H1 (cell line): ENCODE measurements at regions not wholly inside any gene's neighbourhood (a gene's known extent, or its start where the extent isn't known, plus 50 kb on each side); places are given as distances from the start of the nearest gene placed in this dataset.

ENCODE experiments used
- CTCF ChIA-PET: fragments of 300-600 bp; sonication (Branson Sonifier 250); formaldehyde crosslinking; loops from one replicate; lab custom pipeline; 2021; ENCODE audit not compliant: partially characterized antibody; lab: Charles Lee
- POLR2A ChIA-PET: fragments of 300-600 bp; sonication (Branson Sonifier 250); formaldehyde crosslinking; loops from one replicate; lab custom pipeline; 2021; ENCODE audit warnings: inconsistent platforms; ENCODE audit not compliant: partially characterized antibody; lab: Charles Lee
- DNase-seq, 2 experiments: peaks; one replicate each; pipeline versions ENCODE4 v3.0.0 to v3.0.0-alpha.2; 2010 to 2022; ENCODE audit warnings: low spot score in 2 of 2, low read depth in 1 of 2, mixed read lengths in 1 of 2
- FAIRE-seq: peaks from 2 replicates; lab custom pipeline; 2011; peaks lifted over from hg19 to GRCh38; lab: Jason Lieb, UNC
- H2AFZ ChIP-seq: 2 replicates; pipeline ENCODE4 v1.8.1; 2012; ENCODE audit warnings: low read length, inconsistent platforms
- H2AK5ac ChIP-seq: 2 replicates; pipeline ENCODE4 v1.6.1; 2013; ENCODE audit warnings: low read depth, low read length
- H2BK120ac ChIP-seq: replicated peaks from 2 replicates; pipeline ENCODE3; 2013; ENCODE audit warnings: low read depth, low read length, inconsistent platforms
- H2BK12ac ChIP-seq: 2 replicates; pipeline ENCODE4 v1.6.1; 2013; ENCODE audit warnings: low read depth, low read length
- H2BK15ac ChIP-seq: 2 replicates; pipeline ENCODE4 v1.6.1; 2013; ENCODE audit warnings: low read length
- H2BK20ac ChIP-seq: 2 replicates; pipeline ENCODE4 v1.6.1; 2013; ENCODE audit warnings: low read length
- H2BK5ac ChIP-seq: 2 replicates; pipeline ENCODE4 v1.6.1; 2013; ENCODE audit warnings: low read depth, low read length
- H3K14ac ChIP-seq: 2 replicates; pipeline ENCODE4 v1.6.1; 2013; ENCODE audit warnings: inconsistent platforms; ENCODE audit not compliant: insufficient read length
- H3K18ac ChIP-seq: 2 replicates; pipeline ENCODE4 v1.6.1; 2013; ENCODE audit warnings: low read length; ENCODE audit errors: extremely low read depth
- H3K23ac ChIP-seq: 2 replicates; pipeline ENCODE4 v1.6.1; 2013; ENCODE audit warnings: inconsistent platforms; ENCODE audit not compliant: insufficient read length
- H3K23me2 ChIP-seq: 2 replicates; pipeline ENCODE4 v1.6.1; 2013; ENCODE audit warnings: low read depth, low read length
- H3K27ac ChIP-seq: 2 replicates; pipeline ENCODE4 v1.6.1; 2011; ENCODE audit warnings: low read depth, low read length, inconsistent platforms
- H3K27me3 ChIP-seq, 4 experiments: replicated peaks in 1 of 4; 1 replicate in 1 of 4; 2 replicates in 3 of 4; pipeline versions ENCODE4 v1.6.1 to v1.8.1; 2011 to 2013; ENCODE audit warnings: low read length in 3 of 4, mild to moderate bottlenecking in 3 of 4, inconsistent platforms in 2 of 4, mixed read lengths in 2 of 4, moderate library complexity in 1 of 4; ENCODE audit not compliant: control insufficient read depth in 3 of 4, insufficient read depth in 3 of 4; ENCODE audit errors: extremely low read depth in 1 of 4
- H3K36me3 ChIP-seq, 4 experiments: 2 replicates each; pipeline versions ENCODE4 v1.6.1 to v1.8.1; 2011 to 2013; ENCODE audit warnings: mild to moderate bottlenecking in 4 of 4, low read length in 3 of 4, moderate library complexity in 2 of 4, control low read depth in 1 of 4, inconsistent platforms in 1 of 4; ENCODE audit not compliant: insufficient read depth in 4 of 4, control insufficient read depth in 2 of 4
- H3K4ac ChIP-seq: replicated peaks from 2 replicates; pipeline ENCODE3; 2013; ENCODE audit warnings: low read length, low read depth, mixed read lengths, inconsistent platforms; ENCODE audit not compliant: insufficient read length
- H3K4me1 ChIP-seq, 4 experiments: replicated peaks in 1 of 4; 1 replicate in 1 of 4; 2 replicates in 3 of 4; pipeline versions ENCODE4 v1.6.1 to v1.8.1; 2011 to 2013; ENCODE audit warnings: low read length in 3 of 4, inconsistent platforms in 2 of 4, mixed read lengths in 1 of 4; ENCODE audit not compliant: insufficient read depth in 4 of 4, control insufficient read depth in 3 of 4
- H3K4me2 ChIP-seq, 2 experiments: 2 replicates each; pipeline versions ENCODE4 v1.6.1 to v1.8.1; 2011 to 2013; ENCODE audit warnings: low read depth in 2 of 2, low read length in 2 of 2, control low read depth in 1 of 2, inconsistent platforms in 1 of 2, mild to moderate bottlenecking in 1 of 2; ENCODE audit not compliant: insufficient read depth in 1 of 2
- H3K4me3 ChIP-seq, 4 experiments: fragments of 200-600, 300-600 bp in 1 of 4; sonication (generic), shearing (Covaris generic), sonication (Bioruptor Twin) in 1 of 4; 2 replicates each; pipeline versions ENCODE4 v1.5.1 to v1.8.1; 2011 to 2016; ENCODE audit warnings: low read length in 4 of 4, low read depth in 3 of 4, control low read depth in 2 of 4, inconsistent platforms in 2 of 4, mild to moderate bottlenecking in 2 of 4, mixed read lengths in 1 of 4, moderate library complexity in 1 of 4; ENCODE audit not compliant: insufficient read depth in 2 of 4; ENCODE audit errors: extremely low read depth in 1 of 4
- H3K56ac ChIP-seq: replicated peaks from 2 replicates; pipeline ENCODE3; 2013; ENCODE audit warnings: low read depth, mild to moderate bottlenecking, mixed read lengths, low read length, inconsistent platforms; ENCODE audit not compliant: insufficient read length
- H3K79me1 ChIP-seq: 2 replicates; pipeline ENCODE4 v1.6.1; 2013; ENCODE audit warnings: low read depth, low read length, control low read depth
- H3K79me2 ChIP-seq, 2 experiments: 2 replicates each; pipeline versions ENCODE4 v1.6.1 to v1.8.1; 2012 to 2013; ENCODE audit warnings: low read length in 2 of 2, mild to moderate bottlenecking in 2 of 2, inconsistent platforms in 1 of 2; ENCODE audit not compliant: insufficient read depth in 2 of 2, control insufficient read depth in 1 of 2
- H3K9ac ChIP-seq, 4 experiments: replicated peaks in 1 of 4; 1 replicate in 1 of 4; 2 replicates in 3 of 4; pipeline versions ENCODE4 v1.6.1 to v1.8.1; 2011 to 2013; ENCODE audit warnings: low read depth in 3 of 4, low read length in 3 of 4, control low read depth in 2 of 4, mild to moderate bottlenecking in 2 of 4, moderate library complexity in 2 of 4, inconsistent platforms in 1 of 4; ENCODE audit errors: extremely low read depth in 1 of 4
- H3K9me3 ChIP-seq, 2 experiments: 2 replicates each; pipeline versions ENCODE4 v1.6.1 to v1.8.1; 2012 to 2013; ENCODE audit warnings: mild to moderate bottlenecking in 2 of 2, moderate library complexity in 2 of 2, control low read depth in 1 of 2, inconsistent platforms in 1 of 2, low read depth in 1 of 2, low read length in 1 of 2, mixed read lengths in 1 of 2; ENCODE audit not compliant: insufficient read depth in 2 of 2
- H4K20me1 ChIP-seq, 2 experiments: replicated peaks in 1 of 2; 2 replicates each; pipeline versions ENCODE3 to v1.8.1; 2011 to 2013; ENCODE audit warnings: inconsistent platforms in 2 of 2, low read length in 2 of 2, mild to moderate bottlenecking in 1 of 2; ENCODE audit not compliant: insufficient read depth in 2 of 2, control insufficient read depth in 1 of 2
- H4K5ac ChIP-seq: 2 replicates; pipeline ENCODE4 v1.6.1; 2013; ENCODE audit warnings: low read length, low read depth, mixed read lengths, inconsistent platforms; ENCODE audit not compliant: insufficient read length
- H4K8ac ChIP-seq: 2 replicates; pipeline ENCODE4 v1.8.0; 2013; ENCODE audit warnings: mild to moderate bottlenecking, moderate library complexity, low read length, inconsistent platforms; ENCODE audit not compliant: insufficient read depth; ENCODE audit errors: extremely low read depth
- H4K91ac ChIP-seq: replicated peaks from 2 replicates; pipeline ENCODE3; 2013; ENCODE audit warnings: low read length, mixed read lengths, inconsistent platforms; ENCODE audit not compliant: insufficient read length
- EGR1 ChIP-seq: IDR thresholded peaks from 2 replicates; pipeline ENCODE4 v1.6.1; 2011; ENCODE audit warnings: low read depth, low read length, borderline replicate concordance
- SP1 ChIP-seq: IDR thresholded peaks from 2 replicates; pipeline ENCODE4 v1.6.1; 2011; ENCODE audit warnings: low read depth, low read length
- WGBS, 2 experiments: shearing (Covaris generic) in 1 of 2; methylation state at CpG; one replicate each; pipeline versions ENCODE4 v1.1.6 to v1.1.7; 2013 to 2015; ENCODE audit warnings: low lambda C conversion rate in 2 of 2, mixed read lengths in 2 of 2, inconsistent platforms in 1 of 2, low coverage in 1 of 2, missing lambda C conversion rate in 1 of 2; ENCODE audit not compliant: insufficient replicate concordance in 2 of 2, insufficient coverage in 1 of 2, insufficient read length in 1 of 2; ENCODE audit errors: extremely low coverage in 1 of 2, missing lambda C conversion rate in 1 of 2; 5-methylcytosine and 5-hydroxymethylcytosine counted together

GRCh38 chr2:128477891-128478290 is 159.2 kb upstream of the HS6ST1 start:
- Histone ChIP-seq H2BK120ac (no peak overlapping the region), H2AFZ (no peak overlapping the region), H4K91ac (no peak overlapping the region), H2BK12ac (no peak overlapping the region), H3K23me2 (no peaks in the 10 kb centered on the region), H3K23ac (no peak overlapping the region), H3K4ac (no peak overlapping the region), H3K79me1 (no peaks in the 10 kb centered on the region), H2BK20ac (no peak overlapping the region), H3K27me3 (no peaks in the 10 kb centered on the region), H4K20me1 (no peaks in the 10 kb centered on the region), H3K14ac (no peak overlapping the region), H4K5ac (no peak overlapping the region), H2BK15ac (no peak overlapping the region), H3K79me2 (no peaks in the 10 kb centered on the region), H3K9ac (no peak overlapping the region), H3K27ac (no peak overlapping the region), H3K9me3 (no peaks in the 10 kb centered on the region), H4K8ac (no peak overlapping the region), H3K4me2 (no peak overlapping the region), H3K4me3 (no peak overlapping the region), H3K18ac (no peak overlapping the region), H3K56ac (no peak overlapping the region), H2AK5ac (no peak overlapping the region), H3K36me3 (no peaks in the 10 kb centered on the region), H2BK5ac (no peak overlapping the region), H3K4me1 (peaks cover 0 to 7% (median 0%) of the 10 kb centered on the region in 4 experiments; a peak in 3 of 7 replicates)
- ChIA-PET CTCF (interaction anchor here (0.6 to 1.2 kb wide), 2 partner anchors 9 to 208 kb away, joined by 3 to 5 read pairs; no protein-coding TSS in a partner anchor), POLR2A (no interaction called here)
- WGBS, 2 experiments: 96% methylated on average over 2 of the region's 2 CpGs; no CpG with 5 or more reads in 1 of the 2 experiments
- DNase-seq (no peak), FAIRE-seq (no peak)
- TF ChIP-seq SP1: no peak
- no peak for TF ChIP-seq EGR1
